IPS DF 6.9 (cell line): ENCODE measurements at regions not wholly inside any gene's neighbourhood (a gene's known extent, or its start where the extent isn't known, plus 50 kb on each side); places are given as distances from the start of the nearest gene placed in this dataset.

Source experiments
- DNase-seq: peaks from one replicate; pipeline ENCODE4 v3.0.0-alpha.2; 2013; ENCODE audit warnings: low read depth, low spot score
- H3K27ac ChIP-seq: one replicate; pipeline ENCODE4 v1.5.1; 2013; ENCODE audit warnings: low read length, control low read depth
- H3K27me3 ChIP-seq: 2 replicates; pipeline ENCODE4 v1.6.1; 2013; ENCODE audit warnings: mild to moderate bottlenecking, low read length; ENCODE audit not compliant: control insufficient read depth, insufficient read depth
- H3K36me3 ChIP-seq: 2 replicates; pipeline ENCODE4 v1.6.1; 2013; ENCODE audit warnings: low read length; ENCODE audit not compliant: control insufficient read depth, insufficient read depth
- H3K4me1 ChIP-seq: 2 replicates; pipeline ENCODE4 v1.6.1; 2013; ENCODE audit warnings: low read length; ENCODE audit not compliant: control insufficient read depth, insufficient read depth
- H3K4me3 ChIP-seq: 2 replicates; pipeline ENCODE4 v1.5.1; 2013; ENCODE audit warnings: mild to moderate bottlenecking, low read length
- H3K9me3 ChIP-seq: 2 replicates; pipeline ENCODE4 v1.6.1; 2013; ENCODE audit warnings: low read length, inconsistent platforms; ENCODE audit not compliant: control insufficient read depth, insufficient read depth
- WGBS: extraction: QIAGEN DNeasy Blood & Tissue Kit; methylation state at CpG from one replicate; pipeline ENCODE4 v1.1.7; 2013; ENCODE audit warnings: mixed read lengths, missing lambda C conversion rate; ENCODE audit not compliant: insufficient read length, insufficient coverage; 5-methylcytosine and 5-hydroxymethylcytosine counted together

GRCh38 chr1:13964768-13965167, 264.8 kb downstream of the PRDM2 start:
- H3K9me3 ChIP-seq, result no peaks in the 10 kb centered on the region
- H3K4me1 ChIP-seq, result no peaks in the 10 kb centered on the region
- no CpG with 5 or more reads among the region's 4 CpGs for WGBS
- H3K36me3 ChIP-seq, result no peaks in the 10 kb centered on the region
- no peak overlapping the region for H3K4me3 ChIP-seq
- no peak for DNase-seq
- no peaks in the 10 kb centered on the region for H3K27me3 ChIP-seq
- H3K27ac ChIP-seq, result no peak overlapping the region

DNA sequence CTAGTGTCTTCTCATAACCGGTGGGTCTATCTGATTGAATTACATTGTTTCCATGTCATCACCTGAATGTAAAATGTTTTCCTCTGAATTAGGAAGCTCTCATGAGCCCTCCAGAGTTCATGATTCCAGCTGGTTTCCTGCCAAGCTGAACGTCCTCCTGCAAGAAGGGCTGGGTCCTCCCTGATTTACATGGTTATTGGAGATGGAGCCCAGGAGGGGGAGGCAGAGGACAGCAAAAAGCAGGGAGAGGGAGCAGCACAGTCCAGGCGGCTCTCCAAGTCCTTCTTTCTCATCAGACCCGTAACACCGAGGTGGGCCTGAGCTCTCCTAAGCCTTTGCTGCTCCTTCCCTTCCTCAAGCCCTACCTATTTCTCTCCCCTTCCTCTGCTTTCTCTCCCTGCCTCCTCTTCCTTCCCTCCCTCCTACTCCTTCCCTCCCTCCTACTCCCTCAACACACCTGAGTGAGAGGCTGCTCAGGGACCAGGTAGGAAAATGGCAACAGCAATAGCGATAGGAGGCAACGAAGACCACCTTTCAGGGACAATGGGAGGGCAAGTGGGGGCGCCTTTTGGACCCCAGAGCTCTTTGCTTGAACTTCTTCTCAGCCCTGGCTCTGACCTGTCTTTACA, 265.9 kb downstream of the PRDM2 start:
- DNase-seq, result peak; percentile 43
- WGBS, result no CpG with 5 or more reads among the region's 8 CpGs
- Histone ChIP-seq H3K27ac (no peak overlapping the region), H3K36me3 (no peaks in the 10 kb centered on the region), H3K4me1 (no peaks in the 10 kb centered on the region), H3K4me3 (no peak overlapping the region), H3K27me3 (no peaks in the 10 kb centered on the region), H3K9me3 (no peaks in the 10 kb centered on the region)

GRCh38 chr1:13967707-13968106, 267.7 kb downstream of the PRDM2 start:
- no CpG with 5 or more reads among the region's 4 CpGs for WGBS
- Histone ChIP-seq H3K9me3 (no peaks in the 10 kb centered on the region), H3K27me3 (no peaks in the 10 kb centered on the region), H3K27ac (no peak overlapping the region), H3K36me3 (no peaks in the 10 kb centered on the region), H3K4me1 (no peaks in the 10 kb centered on the region), H3K4me3 (no peak overlapping the region; the same call in 1 of the 2 replicates)
- no peak for DNase-seq

GRCh38 chr1:13968361-13968760, 268.4 kb downstream of the PRDM2 start:
- no peak overlapping the region for H3K4me3 ChIP-seq
- no peaks in the 10 kb centered on the region for H3K36me3 ChIP-seq
- WGBS, result no CpG with 5 or more reads among the region's 8 CpGs
- DNase-seq, result no peak
- H3K9me3 ChIP-seq, result no peaks in the 10 kb centered on the region
- no peaks in the 10 kb centered on the region for H3K27me3 ChIP-seq
- H3K4me1 ChIP-seq, result no peaks in the 10 kb centered on the region
- H3K27ac ChIP-seq, result no peak overlapping the region

DNA sequence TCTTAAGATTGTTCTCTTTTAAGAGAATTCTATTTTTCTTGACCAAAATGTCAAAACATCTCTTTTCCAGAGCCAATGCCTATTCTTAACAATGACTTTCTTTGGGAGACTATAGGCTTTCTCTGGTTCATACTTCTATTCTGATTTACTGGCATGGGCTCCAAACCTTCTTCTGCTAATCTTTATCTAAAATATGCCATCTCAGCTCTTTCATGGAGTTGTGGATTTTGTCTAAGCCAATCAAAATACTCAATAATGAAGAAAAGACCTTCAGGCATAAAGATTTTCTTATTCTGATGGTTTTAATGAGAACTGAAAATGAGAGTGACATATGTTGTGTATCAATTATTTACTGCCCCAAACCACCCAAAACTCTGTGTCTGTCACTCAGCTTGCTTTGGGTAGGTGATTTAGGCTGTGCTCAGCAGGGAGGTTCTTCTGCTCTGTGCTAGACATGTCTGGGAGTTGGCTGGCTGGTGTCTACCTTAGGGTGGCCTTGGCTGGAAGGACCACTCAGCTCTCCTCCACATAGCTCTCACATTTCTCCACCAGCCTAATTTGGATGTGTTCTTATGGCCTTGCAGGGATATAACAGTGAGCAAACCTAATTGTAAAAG, 270.8 kb downstream of the PRDM2 start:
- Histone ChIP-seq H3K4me1 (no peaks in the 10 kb centered on the region), H3K4me3 (no peak overlapping the region), H3K9me3 (no peaks in the 10 kb centered on the region), H3K27ac (no peak overlapping the region), H3K27me3 (no peaks in the 10 kb centered on the region), H3K36me3 (no peaks in the 10 kb centered on the region)
- DNase-seq, result no peak

DNA sequence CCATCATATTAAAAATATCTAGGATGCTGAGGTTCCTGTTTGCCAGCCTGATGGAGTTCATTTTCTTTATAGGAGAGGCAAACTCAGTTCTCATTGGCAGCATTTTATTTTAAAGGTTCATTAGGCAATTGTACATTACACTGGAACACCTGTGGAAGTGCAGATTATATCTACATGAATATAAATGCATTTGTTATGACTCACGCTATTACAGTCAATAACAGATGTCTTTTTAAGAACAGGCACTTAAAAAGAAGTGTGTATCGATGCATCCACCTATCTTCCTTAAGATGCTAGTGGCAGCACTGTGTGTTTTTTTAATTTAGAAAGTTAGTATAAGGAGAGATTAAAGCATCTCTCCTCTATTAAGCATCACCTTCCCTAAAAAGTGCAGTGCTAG, 276.5 kb downstream of the PRDM2 start:
- no peaks in the 10 kb centered on the region for H3K36me3 ChIP-seq
- DNase-seq, result no peak
- H3K4me1 ChIP-seq, result no peaks in the 10 kb centered on the region
- H3K9me3 ChIP-seq, result no peaks in the 10 kb centered on the region
- no peak overlapping the region for H3K27ac ChIP-seq
- H3K4me3 ChIP-seq, result no peak overlapping the region
- no peaks in the 10 kb centered on the region for H3K27me3 ChIP-seq
- no CpG with 5 or more reads among the region's 2 CpGs for WGBS

GRCh38 chr1:13981142-13981541, 281.2 kb downstream of the PRDM2 start:
- no peaks in the 10 kb centered on the region for H3K27me3 ChIP-seq
- no peak overlapping the region for H3K27ac ChIP-seq
- no peaks in the 10 kb centered on the region for H3K36me3 ChIP-seq
- no CpG with 5 or more reads among the region's 2 CpGs for WGBS
- H3K4me3 ChIP-seq, result no peak overlapping the region
- no peaks in the 10 kb centered on the region for H3K9me3 ChIP-seq
- no peaks in the 10 kb centered on the region; the same call in 1 of the 2 replicates for H3K4me1 ChIP-seq
- DNase-seq, result no peak

- H3K27ac ChIP-seq, result no peak overlapping the region
- H3K27me3 ChIP-seq, result no peaks in the 10 kb centered on the region
- no peaks in the 10 kb centered on the region for H3K36me3 ChIP-seq
- no peak for DNase-seq
- H3K4me3 ChIP-seq, result no peak overlapping the region
- no peaks in the 10 kb centered on the region; the same call in 1 of the 2 replicates for H3K4me1 ChIP-seq
- no peaks in the 10 kb centered on the region for H3K9me3 ChIP-seq
- WGBS, result no CpG with 5 or more reads among the region's 17 CpGs
These were observed 283.4 kb downstream of the PRDM2 start for GRCh38 chr1:13983393-13983792.

DNA sequence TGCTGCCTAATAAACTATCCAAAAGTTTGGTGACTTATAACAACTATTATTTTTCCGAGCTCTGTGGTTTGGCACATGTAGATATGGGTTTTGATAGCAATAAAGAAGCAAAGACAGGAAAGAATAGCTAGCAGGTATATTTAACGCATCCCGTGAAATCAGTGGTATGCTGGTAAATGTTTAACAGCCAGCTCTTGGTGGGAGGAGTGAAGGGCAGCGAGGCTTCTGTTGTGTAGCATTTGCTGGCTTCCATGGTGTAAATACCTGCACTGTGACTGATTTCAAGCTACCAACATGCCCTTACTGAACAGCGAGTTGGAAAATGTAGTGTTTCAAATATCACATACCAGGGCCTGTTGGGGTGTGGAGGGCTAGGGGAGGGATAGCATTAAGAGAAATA, 291.0 kb downstream of the PRDM2 start:
- Histone ChIP-seq H3K36me3 (no peaks in the 10 kb centered on the region), H3K27ac (no peak overlapping the region), H3K27me3 (no peaks in the 10 kb centered on the region), H3K9me3 (no peaks in the 10 kb centered on the region), H3K4me3 (no peak overlapping the region), H3K4me1 (no peaks in the 10 kb centered on the region)
- DNase-seq, result no peak
- no CpG with 5 or more reads among the region's 5 CpGs for WGBS

GRCh38 chr1:13992489-13993285, 292.7 kb downstream of the PRDM2 start:
- Histone ChIP-seq H3K27ac (no peak overlapping the region), H3K4me3 (no peak overlapping the region), H3K36me3 (no peaks in the 10 kb centered on the region), H3K9me3 (no peaks in the 10 kb centered on the region; the same call in 1 of the 2 replicates), H3K27me3 (no peaks in the 10 kb centered on the region), H3K4me1 (no peaks in the 10 kb centered on the region)
- DNase-seq, result no peak
- WGBS, result no CpG with 5 or more reads among the region's 5 CpGs
